Immature natural killer cell (primary cell): ENCODE measurements at regions not wholly inside any gene's neighbourhood (a gene's known extent, or its start where the extent isn't known, plus 50 kb on each side); places are given as distances from the start of the nearest gene placed in this dataset.
"Not testable (repeated sequence)": the region's sequence is repeated elsewhere in the genome, so short reads cannot be mapped to it uniquely, and the experiment has no call there.

Source experiments
- DNase-seq, 3 donors: peaks; one replicate each; pipeline ENCODE4 v3.0.0; 2022; ENCODE audit warnings: mixed read lengths in 1 of 3
- H3K27ac Mint-ChIP-seq, 6 donors: one replicate each; pipeline ENCODE4 v1.8.0; 2020; ENCODE audit warnings: mixed read lengths in 6 of 6, mild to moderate bottlenecking in 5 of 6, inconsistent platforms in 4 of 6, moderate library complexity in 3 of 6
- H3K27me3 Mint-ChIP-seq, 3 donors: one replicate each; pipeline ENCODE4 v1.8.0; 2020 to 2021; ENCODE audit warnings: low read depth in 3 of 3, mild to moderate bottlenecking in 3 of 3, mixed read lengths in 3 of 3, moderate library complexity in 3 of 3, inconsistent platforms in 1 of 3
- H3K36me3 Mint-ChIP-seq, 3 donors: one replicate each; pipeline ENCODE4 v1.8.0; 2020; ENCODE audit warnings: mixed read lengths in 3 of 3, inconsistent platforms in 2 of 3, mild to moderate bottlenecking in 2 of 3
- H3K4me1 Mint-ChIP-seq, 2 donors: one replicate each; pipeline ENCODE4 v1.8.0; 2020; ENCODE audit warnings: inconsistent platforms in 2 of 2, mild to moderate bottlenecking in 2 of 2, mixed read lengths in 2 of 2, moderate library complexity in 1 of 2
- H3K4me3 Mint-ChIP-seq, 5 donors: one replicate each; pipeline ENCODE4 v1.8.0; 2020; ENCODE audit warnings: mild to moderate bottlenecking in 5 of 5, mixed read lengths in 5 of 5, inconsistent platforms in 3 of 5, moderate library complexity in 3 of 5
- H3K9me3 Mint-ChIP-seq, 6 donors: one replicate each; pipeline ENCODE4 v1.8.0; 2020; ENCODE audit warnings: mild to moderate bottlenecking in 6 of 6, mixed read lengths in 6 of 6, inconsistent platforms in 4 of 6, moderate library complexity in 3 of 6

- no peak for DNase-seq
- H3K27ac Mint-ChIP-seq = no peak overlapping the region
- H3K4me3 Mint-ChIP-seq = no peak overlapping the region
- H3K27me3 Mint-ChIP-seq = peaks cover 0 to 3% (median 0%) of the 10 kb centered on the region in 3 donors
- H3K9me3 Mint-ChIP-seq = no peaks in the 10 kb centered on the region
- H3K4me1 Mint-ChIP-seq = peaks cover 20 to 30% of the 10 kb centered on the region in 2 donors
- H3K36me3 Mint-ChIP-seq = peaks cover 0 to 11% (median 7%) of the 10 kb centered on the region in 3 donors
Measured at GRCh38 chr10:45564303-45564959, 108.1 kb downstream of the ZFAND4 start.

- Mint-ChIP-seq H3K27me3 (peaks cover 0 to 4% (median 3%) of the 10 kb centered on the region in 3 donors), H3K27ac (peak overlapping the region in 2 of 6 donors; percentile 36 to 68), H3K9me3 (no peaks in the 10 kb centered on the region), H3K36me3 (peaks cover 0 to 11% (median 7%) of the 10 kb centered on the region in 3 donors), H3K4me3 (no peak overlapping the region), H3K4me1 (peaks cover 34 to 48% of the 10 kb centered on the region in 2 donors)
- no peak for DNase-seq
Measured at GRCh38 chr10:45561952-45562351, 110.6 kb downstream of the ZFAND4 start.

DNA sequence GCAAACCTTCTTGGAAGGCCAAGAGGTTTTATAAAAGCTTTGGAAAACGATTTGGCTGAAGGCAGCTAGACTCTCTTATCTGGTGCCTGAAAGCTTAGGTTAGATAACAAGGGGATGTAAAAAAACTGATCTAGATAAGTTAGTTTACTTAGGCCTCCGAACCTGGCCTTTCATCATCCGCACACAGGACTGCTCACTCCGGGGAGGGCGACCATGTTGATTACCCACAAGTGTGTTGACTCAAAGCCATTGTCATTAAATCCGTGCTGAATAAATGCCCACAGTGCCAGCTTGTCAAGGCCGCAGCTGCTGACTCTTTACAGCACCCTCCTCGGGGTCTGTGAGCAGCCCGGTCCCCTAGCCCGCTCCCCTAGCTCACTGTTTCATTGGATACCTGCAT lies 112.3 kb downstream of the ZFAND4 start:
- H3K27ac Mint-ChIP-seq = peak overlapping the region in 1 of 6 donors; percentile 4
- H3K27me3 Mint-ChIP-seq = peaks cover 0 to 6% (median 3%) of the 10 kb centered on the region in 3 donors
- peaks cover 45 to 61% of the 10 kb centered on the region in 2 donors for H3K4me1 Mint-ChIP-seq
- H3K36me3 Mint-ChIP-seq = peaks cover 0 to 14% (median 7%) of the 10 kb centered on the region in 3 donors
- no peaks in the 10 kb centered on the region for H3K9me3 Mint-ChIP-seq
- no peak for DNase-seq
- no peak overlapping the region for H3K4me3 Mint-ChIP-seq

GRCh38 chr10:45558425-45558824 lies 114.1 kb downstream of the ZFAND4 start:
- Mint-ChIP-seq H3K27me3 (peaks cover 0 to 6% (median 3%) of the 10 kb centered on the region in 3 donors), H3K4me1 (peaks cover 39 to 50% of the 10 kb centered on the region in 2 donors), H3K9me3 (no peaks in the 10 kb centered on the region), H3K36me3 (peaks cover 0 to 14% (median 7%) of the 10 kb centered on the region in 3 donors), H3K27ac (peak overlapping the region; percentile 76 to 96 (median 86)), H3K4me3 (peak overlapping the region; percentile 81 to 94 (median 87))
- peak; percentile 29 to 47 (median 43) for DNase-seq

DNA sequence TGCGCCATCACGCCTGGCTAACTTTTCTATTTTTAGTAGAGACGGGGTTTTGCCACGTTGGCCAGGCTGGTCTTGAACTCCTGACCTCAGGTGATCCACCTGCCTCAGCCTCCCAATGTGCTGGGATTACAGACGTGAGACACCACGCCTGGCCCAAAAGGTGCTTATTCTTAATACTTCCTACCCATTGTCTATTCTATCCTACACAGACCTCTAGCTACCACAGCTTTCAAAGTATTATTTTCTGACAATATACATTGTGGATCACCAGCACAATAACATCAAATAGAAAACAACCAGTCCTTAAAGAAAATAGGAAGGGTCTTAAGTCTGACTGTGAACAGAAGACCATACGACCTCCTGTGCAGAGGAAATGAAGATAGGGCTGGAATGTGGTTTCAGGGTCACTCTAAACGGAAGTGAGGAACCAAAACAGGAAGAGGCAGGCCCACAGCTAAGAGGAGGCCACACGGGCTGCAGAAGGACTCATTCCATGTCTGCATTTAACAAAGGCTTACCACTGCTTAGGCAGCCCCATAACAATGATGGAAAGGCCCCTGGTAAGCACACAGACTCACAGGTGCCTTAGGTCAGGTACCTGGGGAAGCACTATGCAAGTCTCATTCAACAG lies 115.2 kb downstream of the ZFAND4 start:
- H3K4me1 Mint-ChIP-seq = peaks cover 41 to 47% of the 10 kb centered on the region in 2 donors
- DNase-seq = peak; percentile 54 to 57 (median 54)

DNA sequence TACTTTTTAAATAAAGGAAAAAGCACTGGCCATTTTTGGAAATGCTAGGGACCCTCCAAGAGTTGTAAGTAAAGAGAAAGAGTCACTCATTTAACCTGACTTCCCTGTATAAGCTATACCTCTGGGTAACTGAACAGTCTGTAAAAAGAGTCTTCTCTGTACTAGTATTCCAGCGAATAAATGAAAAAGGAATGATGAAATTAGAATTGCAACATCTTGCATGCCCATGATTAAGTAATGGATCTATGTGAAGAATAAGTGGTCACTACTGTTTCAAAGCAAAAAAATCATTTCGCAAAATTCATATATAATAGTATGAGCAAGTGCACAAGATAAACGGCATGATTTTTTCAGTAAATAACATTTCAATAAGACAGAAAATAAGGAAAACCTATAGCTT lies 116.8 kb downstream of the ZFAND4 start:
- peaks cover 0 to 10% (median 7%) of the 10 kb centered on the region in 3 donors for H3K36me3 Mint-ChIP-seq
- DNase-seq = no peak
- peak overlapping the region in 3 of 6 donors; percentile 45 to 99 (median 56) for H3K27ac Mint-ChIP-seq
- H3K9me3 Mint-ChIP-seq = no peaks in the 10 kb centered on the region
- peaks cover 0 to 5% (median 3%) of the 10 kb centered on the region in 3 donors for H3K27me3 Mint-ChIP-seq
- H3K4me1 Mint-ChIP-seq = peaks cover 38 to 42% of the 10 kb centered on the region in 2 donors
- H3K4me3 Mint-ChIP-seq = no peak overlapping the region

More for the DNA sequence above, 115.2 kb downstream of the ZFAND4 start:
- Mint-ChIP-seq H3K9me3 (no peaks in the 10 kb centered on the region), H3K27me3 (peaks cover 0 to 6% (median 3%) of the 10 kb centered on the region in 3 donors), H3K4me3 (peak overlapping the region; percentile 77 to 94 (median 87)), H3K36me3 (peaks cover 0 to 14% (median 7%) of the 10 kb centered on the region in 3 donors), H3K27ac (peak overlapping the region; percentile 79 to 99 (median 94))

GRCh38 chr10:45555332-45555731 lies 117.2 kb downstream of the ZFAND4 start:
- H3K27ac Mint-ChIP-seq, H3K36me3 Mint-ChIP-seq: not testable (repeated sequence)

DNA sequence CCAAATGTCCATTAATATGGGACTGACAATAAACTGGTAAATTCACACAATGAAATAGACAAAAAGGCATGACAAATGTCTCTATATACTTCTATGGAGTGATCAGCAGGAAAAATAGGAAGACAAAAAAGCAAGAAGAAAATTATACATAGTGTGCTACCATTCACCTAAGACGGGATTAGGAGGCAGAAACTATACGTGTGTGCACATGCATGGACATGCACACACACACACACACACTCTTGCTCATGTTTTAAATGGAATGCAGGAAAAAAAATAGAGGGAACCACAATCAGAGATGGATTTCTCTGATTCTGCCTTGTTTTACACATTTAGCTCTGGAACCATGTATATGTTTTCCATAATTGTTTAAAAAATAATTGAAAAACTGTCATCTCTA lies 119.0 kb downstream of the ZFAND4 start:
- H3K27ac Mint-ChIP-seq = peak overlapping the region in 3 of 6 donors; percentile 0 to 62 (median 40)

More at GRCh38 chr10:45555332-45555731, 117.2 kb downstream of the ZFAND4 start:
- H3K27me3 Mint-ChIP-seq, DNase-seq, H3K9me3 Mint-ChIP-seq, H3K4me3 Mint-ChIP-seq: not testable (repeated sequence)
- H3K4me1 Mint-ChIP-seq = peaks cover 37 to 42% of the 10 kb centered on the region in 2 donors

GRCh38 chr10:45553155-45553554 lies 119.4 kb downstream of the ZFAND4 start:
- Mint-ChIP-seq H3K27ac (peak overlapping the region in 3 of 6 donors; percentile 0 to 62 (median 51)), H3K36me3 (peaks cover 3 to 7% (median 3%) of the 10 kb centered on the region in 3 donors), H3K4me1 (peaks cover 26 to 31% of the 10 kb centered on the region in 2 donors), H3K4me3 (no peak overlapping the region), H3K9me3 (no peaks in the 10 kb centered on the region), H3K27me3 (peaks cover 0 to 4% (median 3%) of the 10 kb centered on the region in 3 donors)
- no peak for DNase-seq

More for the DNA sequence above, 119.0 kb downstream of the ZFAND4 start:
- no peak overlapping the region for H3K4me3 Mint-ChIP-seq
- peaks cover 0 to 4% (median 3%) of the 10 kb centered on the region in 3 donors for H3K27me3 Mint-ChIP-seq
- peaks cover 3% of the 10 kb centered on the region in 3 donors for H3K36me3 Mint-ChIP-seq
- H3K4me1 Mint-ChIP-seq = peaks cover 31 to 35% of the 10 kb centered on the region in 2 donors
- no peaks in the 10 kb centered on the region for H3K9me3 Mint-ChIP-seq
- no peak for DNase-seq

GRCh38 chr10:45552476-45552875 lies 120.1 kb downstream of the ZFAND4 start:
- Mint-ChIP-seq H3K27me3 (peaks cover 0 to 3% (median 2%) of the 10 kb centered on the region in 3 donors), H3K27ac (no peak overlapping the region), H3K4me3 (no peak overlapping the region), H3K36me3 (peaks cover 3 to 10% (median 3%) of the 10 kb centered on the region in 3 donors), H3K4me1 (peaks cover 20 to 24% of the 10 kb centered on the region in 2 donors), H3K9me3 (no peaks in the 10 kb centered on the region)
- DNase-seq = no peak

DNA sequence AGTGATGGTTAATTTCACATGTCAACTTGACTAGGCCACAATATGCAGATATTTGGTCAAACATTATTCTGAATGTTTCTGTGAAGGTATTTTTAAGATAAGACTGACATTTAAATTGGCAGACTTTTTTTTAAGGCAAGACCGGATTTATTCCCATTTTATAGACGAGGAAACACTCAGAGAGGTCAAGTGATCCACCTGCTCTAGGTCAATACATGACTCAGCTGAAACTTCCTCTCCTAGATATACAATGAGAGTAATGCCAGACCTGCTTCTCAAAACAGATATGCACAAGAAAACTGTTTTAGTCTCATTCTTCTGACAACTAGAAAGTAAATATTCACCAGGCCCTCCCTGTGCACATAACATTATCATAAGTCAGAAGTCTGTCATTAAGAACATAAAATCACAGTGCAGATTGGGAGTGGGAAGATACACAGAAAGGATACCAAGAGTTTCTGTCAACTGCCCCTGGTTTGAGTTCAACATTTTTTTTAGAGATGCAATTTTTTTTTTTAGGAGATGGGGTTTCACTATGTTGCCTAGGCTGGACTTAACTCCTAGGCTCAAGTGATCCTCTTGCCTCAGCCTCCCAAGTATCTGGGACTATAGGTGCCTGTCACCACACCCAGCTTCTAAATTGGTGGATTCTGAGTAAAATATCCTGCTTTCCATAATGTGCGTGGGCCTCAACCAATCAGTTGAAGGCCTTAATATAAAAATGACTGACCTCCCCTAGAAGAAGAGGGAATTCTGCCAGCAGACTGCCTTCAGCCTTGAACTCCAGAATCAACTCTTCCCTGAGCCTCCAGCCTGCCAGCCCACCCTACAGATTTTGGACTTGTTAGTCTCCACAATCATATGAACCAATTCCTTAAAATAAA lies 121.4 kb downstream of the ZFAND4 start:
- Mint-ChIP-seq H3K27me3 (no peaks in the 10 kb centered on the region), H3K9me3 (no peaks in the 10 kb centered on the region), H3K36me3 (peaks cover 3 to 10% (median 3%) of the 10 kb centered on the region in 3 donors), H3K4me1 (peaks cover 7 to 11% of the 10 kb centered on the region in 2 donors), H3K4me3 (no peak overlapping the region), H3K27ac (peak overlapping the region in 1 of 6 donors; percentile 62)
- DNase-seq = no peak

- no peak overlapping the region for H3K27ac Mint-ChIP-seq
- peaks cover 0 to 10% (median 3%) of the 10 kb centered on the region in 3 donors for H3K36me3 Mint-ChIP-seq
Measured at GRCh38 chr10:45548068-45548467, 124.5 kb downstream of the ZFAND4 start.

GRCh38 chr10:45547207-45547606 lies 125.4 kb downstream of the ZFAND4 start:
- H3K27ac Mint-ChIP-seq = peak overlapping the region in 1 of 6 donors; percentile 12
- H3K4me3 Mint-ChIP-seq = no peak overlapping the region
- H3K4me1 Mint-ChIP-seq = no peaks in the 10 kb centered on the region
- DNase-seq = no peak
- H3K27me3 Mint-ChIP-seq = no peaks in the 10 kb centered on the region
- peaks cover 0 to 10% (median 3%) of the 10 kb centered on the region in 3 donors for H3K36me3 Mint-ChIP-seq
- H3K9me3 Mint-ChIP-seq = no peaks in the 10 kb centered on the region

More at GRCh38 chr10:45548068-45548467, 124.5 kb downstream of the ZFAND4 start:
- Mint-ChIP-seq H3K4me3 (no peak overlapping the region), H3K4me1 (no peaks in the 10 kb centered on the region), H3K9me3 (no peaks in the 10 kb centered on the region), H3K27me3 (no peaks in the 10 kb centered on the region)
- DNase-seq = no peak
